NCI-H524 treated with DMSO at 0.1 percent for 48 hours (cell line): ENCODE measurements at regions not wholly inside any gene's neighbourhood (a gene's known extent, or its start where the extent isn't known, plus 50 kb on each side); places are given as distances from the start of the nearest gene placed in this dataset.

Source experiments
- DNase-seq: peaks from one replicate; lab custom pipeline; 2025; lab: John Stamatoyannopoulos, UW

DNA sequence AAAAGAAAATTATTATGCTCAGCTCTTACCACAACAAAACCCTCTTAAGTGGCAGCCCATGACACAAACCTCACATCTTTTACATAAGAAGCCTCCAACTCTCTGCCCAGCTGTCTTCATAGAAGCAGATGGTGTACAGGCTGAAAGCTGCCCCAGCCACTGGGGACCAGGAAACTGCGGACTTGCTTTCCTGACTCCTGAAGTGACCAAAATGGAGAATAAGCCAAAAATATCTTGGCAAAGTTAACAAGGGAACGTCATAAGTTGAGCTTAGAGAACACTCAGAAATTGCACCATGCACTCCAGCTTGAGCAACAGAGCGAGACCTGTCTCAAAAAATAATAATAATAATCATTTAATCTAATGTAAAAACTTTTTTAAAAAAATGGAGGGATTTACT, 160.3 kb upstream of the CDYL start:
- DNase-seq, result peak; percentile 83

DNA sequence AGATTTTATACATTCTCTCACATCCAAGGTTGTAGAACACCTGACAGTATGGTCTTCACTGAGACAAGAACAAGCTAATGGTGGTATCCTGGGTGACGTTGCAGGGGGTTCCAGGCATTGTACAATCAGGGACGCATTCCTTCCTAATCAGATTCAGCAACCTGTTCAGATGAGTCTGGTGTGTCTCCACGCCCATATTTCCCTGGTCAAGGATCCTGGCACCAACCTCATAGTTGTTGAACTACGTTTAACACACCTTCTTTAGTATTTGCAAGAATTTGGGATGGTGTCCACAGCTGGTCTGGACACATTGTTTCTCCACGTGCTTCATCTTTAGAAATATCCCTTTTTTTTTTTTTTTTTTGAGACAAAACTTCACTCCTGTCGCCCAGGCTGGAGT, 161.0 kb upstream of the CDYL start:
- no peak for DNase-seq

DNA sequence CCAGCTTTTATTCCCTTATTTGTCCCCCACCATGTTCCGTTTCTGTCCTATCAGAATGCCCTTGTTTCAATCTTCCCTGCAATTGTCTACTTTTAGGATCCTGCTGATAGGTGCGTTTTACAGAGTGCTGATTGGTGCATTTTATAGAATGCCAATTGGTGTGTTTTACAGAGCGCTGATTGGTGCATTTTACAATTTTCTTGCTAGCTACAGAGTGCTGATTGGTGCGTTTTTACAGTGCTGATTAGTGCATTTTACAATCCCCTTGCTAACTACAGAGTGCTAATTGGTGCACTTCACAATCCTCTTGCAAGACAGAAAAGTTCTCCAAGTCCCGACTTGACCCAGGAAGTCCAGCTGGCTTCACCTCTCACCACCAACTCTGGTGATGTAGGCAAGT, 161.6 kb upstream of the CDYL start:
- no peak for DNase-seq

DNA sequence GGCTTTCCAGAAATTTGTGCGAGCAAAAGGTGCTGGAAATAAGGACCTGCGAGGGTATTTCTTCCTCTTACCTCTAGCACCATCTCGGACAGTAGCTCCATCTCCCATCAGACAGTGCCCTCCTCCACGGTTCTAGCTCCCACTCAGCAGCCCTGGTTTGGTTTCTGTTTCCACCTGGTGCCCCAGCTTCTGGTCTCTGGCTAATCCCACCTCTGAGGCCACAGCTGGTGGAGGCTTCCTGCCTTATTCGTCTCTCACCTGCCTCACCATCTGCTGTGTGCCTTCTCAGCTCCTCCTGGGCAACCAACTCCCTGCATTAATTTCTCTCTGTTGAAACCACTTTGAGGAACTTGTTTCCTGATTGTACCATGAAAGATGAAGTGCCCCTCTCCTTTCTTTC, 162.4 kb upstream of the CDYL start:
- DNase-seq, result peak; percentile 23

DNA sequence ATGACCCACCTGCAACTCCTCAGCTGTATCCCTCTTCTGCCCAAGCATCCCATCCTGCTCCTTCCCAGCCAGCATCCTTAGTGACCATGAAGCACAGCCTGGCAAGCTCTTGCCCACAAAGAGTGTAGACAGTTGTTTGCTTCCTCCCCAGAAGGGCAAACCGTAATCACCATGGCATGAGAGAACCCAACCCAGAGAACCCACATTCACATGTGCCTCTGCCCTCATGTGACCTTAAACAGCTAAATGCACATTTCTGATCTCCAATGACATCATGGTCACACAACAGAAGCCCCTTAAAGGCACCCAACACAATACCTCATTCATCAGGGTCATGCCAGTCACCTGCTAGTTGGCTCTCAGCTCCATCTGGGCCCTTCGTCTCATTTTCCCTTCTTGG, 162.8 kb upstream of the CDYL start:
- no peak for DNase-seq

DNA sequence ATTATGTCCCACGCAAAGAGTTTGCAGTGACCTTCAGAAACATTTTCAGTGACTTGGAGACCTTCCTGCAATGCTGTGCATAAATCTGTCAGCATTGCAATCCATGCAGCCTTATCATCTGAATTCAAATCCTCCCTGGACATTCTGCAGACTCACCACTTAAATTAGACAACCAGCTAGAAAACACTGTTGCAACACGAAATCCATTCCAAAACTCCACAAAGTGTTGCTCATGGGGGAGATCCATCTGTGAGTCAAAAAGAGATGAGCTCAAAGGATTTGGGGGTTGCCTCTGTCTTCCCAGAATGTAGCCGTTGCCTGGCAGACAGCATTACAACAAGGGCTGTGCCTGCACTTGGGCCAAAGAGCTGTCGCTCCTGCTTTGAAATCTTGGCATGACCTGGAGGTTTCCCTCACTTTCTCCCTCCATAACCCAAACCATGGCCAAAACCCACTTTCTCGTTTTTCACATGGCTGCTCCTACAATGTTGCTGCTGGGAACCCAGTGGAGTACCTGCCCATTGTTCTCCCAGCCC, 163.5 kb upstream of the CDYL start:
- DNase-seq, result no peak

DNA sequence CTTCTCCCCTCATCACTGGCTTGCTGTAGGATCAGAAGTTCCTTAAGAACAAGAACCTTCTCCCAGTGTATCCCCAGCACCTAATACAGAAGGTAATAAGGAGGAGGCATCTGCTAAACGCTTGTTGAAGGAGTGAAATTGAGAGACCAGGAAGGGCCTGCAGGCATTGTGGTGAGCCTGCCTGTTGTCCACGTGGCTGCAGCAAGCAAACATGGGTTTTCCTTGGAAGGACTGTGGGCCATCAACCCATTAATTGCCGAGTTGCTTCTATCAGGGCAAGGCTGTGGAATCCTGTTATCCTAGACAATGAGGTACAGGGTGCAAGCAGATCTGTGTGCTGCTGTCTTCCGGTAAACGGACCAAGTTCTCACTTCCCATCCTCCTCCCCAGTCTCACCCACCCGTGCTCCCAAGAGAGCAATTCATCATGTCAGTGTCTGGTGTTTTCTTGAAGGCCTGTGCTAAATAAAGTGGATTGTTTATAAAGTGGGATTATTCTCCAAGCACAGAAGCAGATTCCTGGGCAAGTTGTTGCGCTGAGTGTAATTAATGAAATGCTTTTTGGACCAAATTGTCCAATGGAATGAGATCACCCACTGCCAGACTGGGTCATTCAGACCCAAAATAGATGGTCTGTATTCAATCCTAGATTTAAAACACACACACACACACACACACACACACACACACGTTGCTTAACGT, 164.6 kb upstream of the CDYL start:
- DNase-seq, result no peak

DNA sequence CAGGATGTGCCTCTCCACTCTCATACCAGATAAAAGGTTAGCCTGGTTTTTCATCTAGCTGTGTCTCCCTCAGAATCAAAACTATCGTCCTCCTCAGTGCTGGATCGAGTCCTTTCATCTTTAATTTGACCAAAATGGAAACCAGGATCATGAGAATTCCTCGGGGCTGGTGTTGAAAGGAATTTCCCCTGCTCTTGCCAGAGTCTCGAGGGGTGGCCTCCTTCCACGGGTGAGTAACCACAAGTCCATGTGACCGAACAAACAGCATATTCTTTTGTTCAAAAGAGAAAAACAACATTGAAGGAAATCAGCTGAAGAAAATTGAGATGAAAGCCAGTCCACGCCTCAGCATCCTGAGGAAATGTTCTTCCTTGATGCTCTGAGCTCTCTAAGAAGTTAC, 165.9 kb upstream of the CDYL start:
- DNase-seq, result no peak

DNA sequence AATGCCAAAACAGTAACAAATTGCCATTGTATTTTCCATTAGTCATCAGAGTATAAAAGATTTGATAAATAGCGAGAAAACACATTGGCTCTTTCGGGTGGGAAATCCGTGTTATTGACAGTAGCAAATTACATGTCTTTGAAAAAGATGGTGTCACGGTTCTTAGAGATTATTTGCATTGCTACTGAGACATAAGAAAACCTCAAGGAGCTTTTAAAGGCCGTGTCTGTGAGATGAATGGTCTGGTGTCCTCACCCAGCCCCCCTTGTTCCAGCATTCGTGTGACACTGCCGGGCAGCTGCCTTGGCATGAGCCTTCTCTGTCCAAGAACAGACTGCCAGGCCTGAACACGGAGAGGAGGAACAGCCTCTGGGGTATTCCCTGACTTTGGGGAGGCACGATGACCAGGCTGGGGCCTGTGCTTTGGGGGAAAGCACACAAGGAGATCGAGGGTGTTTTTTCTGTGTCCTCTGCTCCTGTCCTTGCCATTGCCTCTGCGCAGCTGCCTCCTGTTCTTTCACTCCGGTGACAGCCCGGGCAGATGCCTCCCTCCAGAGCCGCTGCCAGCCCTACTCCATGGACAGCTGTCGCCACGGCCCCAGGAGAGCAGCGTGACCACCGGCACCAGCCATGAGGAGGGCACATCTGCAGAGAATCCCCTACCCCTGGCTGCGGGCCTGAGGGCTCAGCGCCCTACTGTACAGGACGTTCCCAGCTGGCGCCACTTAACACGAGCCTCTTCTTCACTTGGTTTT, 167.7 kb upstream of the CDYL start:
- peak; percentile 73 for DNase-seq

DNA sequence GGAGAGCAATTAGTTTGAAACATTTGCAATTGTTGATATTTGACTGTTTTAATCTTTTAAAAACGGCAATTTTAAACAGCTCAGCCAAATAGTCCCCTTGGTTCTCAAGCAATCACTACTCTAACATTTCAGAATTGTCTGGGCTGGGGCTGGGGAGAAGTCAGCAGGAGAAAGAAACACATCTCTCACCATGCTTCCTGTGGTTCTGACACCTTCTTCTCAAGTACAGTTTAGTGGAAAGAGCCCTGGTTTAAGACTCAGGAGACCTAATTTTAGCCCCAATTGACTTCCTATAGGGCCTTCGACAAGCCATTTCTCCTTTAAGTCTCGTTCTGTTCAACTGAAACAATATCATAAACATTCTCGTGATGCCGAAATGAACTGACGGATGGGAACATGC, 168.4 kb upstream of the CDYL start:
- DNase-seq, result no peak

DNA sequence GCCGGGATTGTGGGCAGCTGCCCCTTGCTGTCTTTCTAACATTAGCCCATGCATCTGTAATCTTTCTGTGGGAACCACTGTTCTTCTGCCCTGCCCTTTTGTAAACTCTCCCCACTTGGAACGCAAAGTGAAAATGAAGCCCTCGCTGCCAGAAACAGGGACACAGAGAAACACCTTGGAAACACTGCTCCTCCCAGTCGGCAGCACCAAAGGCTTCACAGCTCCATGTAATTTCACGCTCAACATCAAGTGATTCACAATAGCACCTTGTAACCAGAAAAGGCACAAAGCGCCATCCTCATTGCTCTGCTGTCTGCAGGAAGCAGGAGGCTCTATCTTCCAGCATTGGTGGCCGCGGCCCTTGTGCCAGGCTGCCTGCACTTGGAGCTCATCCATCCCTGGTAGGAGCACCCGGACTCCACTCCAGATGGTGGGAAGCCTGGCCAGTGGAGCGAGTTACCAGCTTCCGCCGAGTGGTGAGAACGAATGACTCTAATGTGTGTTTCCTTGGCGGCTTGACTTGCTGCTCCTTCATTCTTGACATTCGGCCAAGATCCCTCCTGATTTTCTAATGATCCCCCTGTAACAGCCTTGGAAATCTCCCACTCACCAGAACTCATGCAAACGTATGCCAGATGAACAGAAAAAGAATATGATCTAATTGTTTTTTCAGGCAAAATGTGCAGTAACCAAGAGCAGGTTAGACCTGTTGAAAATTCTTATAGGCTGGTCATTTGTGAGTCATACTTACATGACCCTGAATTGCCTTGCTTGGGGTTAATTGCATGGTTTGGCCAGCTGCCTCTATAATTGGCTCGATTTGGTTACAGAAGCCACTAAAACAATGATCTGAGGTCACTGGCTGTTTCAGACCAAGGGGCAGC, 169.1 kb upstream of the CDYL start:
- no peak for DNase-seq

DNA sequence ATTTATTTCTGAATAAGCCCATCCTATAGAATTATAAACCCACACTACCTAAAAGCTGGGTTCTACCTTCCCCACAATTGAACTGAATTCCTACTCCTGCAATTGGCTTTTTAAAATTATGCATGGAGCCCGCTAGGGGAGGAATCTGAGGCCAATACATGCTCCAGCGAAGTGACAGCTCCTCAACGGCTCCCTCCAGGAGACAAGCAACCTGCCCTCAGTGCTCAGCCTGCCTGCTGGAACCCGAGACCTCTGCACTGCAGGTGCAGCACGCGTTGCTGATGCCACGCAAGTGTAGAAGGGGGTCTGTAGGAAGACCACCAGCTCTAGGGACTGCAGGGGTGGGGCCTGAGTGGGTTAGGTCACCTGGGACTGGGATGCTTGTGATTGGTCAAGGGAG, 170.2 kb upstream of the CDYL start:
- DNase-seq, result no peak

DNA sequence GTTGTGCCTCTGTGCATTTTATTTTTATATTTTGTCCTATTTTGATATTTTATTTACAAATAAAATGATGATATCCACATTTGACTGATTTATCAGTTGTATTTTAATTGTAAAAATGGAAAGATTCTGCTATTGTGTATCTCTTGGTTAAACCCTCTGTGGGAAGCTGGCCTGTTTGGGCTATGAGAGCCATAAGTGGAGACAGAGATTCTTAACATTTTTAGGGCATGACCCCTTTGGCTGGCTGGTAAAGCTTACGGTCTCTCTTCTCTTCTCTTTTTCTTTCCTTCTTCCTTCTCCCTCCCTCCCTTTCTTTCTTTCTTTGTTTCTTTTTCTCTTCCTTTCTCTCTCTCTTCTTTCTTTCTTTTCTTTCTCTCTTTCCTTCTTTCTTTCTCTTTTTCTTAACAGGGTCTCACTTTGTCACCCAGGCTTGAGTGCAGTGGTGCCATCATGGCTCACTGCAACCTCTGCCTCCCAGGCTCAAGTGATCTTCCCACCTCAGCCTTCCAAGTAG, 172.3 kb upstream of the CDYL start:
- DNase-seq, result no peak

DNA sequence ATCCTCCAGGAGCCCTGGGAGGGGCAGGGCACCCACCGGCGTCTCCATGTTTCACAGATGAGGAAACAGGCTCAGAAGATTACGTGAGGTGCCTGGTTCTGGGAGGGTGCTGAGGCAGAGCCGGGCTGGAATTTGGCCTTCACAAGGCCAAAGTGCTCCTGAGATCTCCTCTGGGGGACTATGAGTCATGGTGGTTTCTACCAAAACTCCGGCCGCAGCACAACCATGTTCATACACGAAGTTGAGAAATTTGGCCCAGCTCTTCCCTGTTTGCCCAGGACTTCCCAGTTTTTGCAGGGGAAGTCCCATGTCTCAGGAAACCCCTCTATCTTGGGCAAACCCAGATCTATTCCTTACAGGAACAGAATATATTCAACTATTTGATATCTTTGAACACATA, 172.9 kb upstream of the CDYL start:
- DNase-seq, result no peak

DNA sequence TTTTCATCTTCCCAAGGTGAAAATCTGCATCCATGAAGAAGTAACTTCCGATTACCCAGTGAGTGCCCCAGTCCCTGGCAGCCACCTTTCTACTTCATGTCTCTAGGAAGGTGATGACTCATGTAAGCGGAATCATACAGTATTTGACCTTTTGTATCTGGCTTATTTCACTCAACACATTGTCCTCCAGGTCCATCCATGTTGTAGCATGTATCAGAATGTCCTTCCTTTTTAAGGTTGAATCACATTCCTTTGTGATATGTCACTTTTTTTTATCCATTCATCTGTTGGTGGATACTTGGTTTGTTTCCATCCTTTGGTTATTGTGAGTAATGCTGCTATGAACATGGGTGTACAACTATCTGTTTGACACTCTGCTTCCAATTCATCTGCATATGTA, 176.3 kb upstream of the CDYL start:
- DNase-seq, result no peak

DNA sequence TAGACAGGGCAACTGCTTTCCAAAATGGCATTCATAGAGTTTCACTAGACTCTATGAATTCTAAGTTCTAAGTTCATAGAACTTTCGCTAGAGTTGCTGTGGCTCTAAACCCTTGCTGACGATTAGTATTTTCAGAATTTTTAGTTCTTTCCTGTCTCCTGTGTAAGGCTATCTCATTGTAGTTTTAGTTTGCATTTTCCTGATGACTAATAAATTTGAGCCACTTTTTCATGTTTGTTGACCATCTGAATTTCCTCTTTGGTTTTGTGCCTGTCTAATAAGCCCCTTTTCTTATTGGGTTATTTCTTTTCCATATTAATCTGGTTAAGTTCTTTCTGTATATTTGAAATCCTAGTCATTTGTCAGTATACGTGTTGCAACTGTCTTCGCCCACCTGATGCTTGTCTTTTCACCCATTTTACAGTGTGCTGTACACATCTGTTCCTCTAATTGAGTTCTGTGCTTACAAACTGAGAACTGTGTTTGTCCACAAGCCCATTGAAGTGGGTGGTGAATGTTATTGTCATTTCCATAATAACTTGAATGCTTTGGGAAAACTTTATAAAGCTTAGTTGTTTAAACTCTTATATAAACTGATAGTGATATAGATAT, 177.7 kb upstream of the CDYL start:
- no peak for DNase-seq

DNA sequence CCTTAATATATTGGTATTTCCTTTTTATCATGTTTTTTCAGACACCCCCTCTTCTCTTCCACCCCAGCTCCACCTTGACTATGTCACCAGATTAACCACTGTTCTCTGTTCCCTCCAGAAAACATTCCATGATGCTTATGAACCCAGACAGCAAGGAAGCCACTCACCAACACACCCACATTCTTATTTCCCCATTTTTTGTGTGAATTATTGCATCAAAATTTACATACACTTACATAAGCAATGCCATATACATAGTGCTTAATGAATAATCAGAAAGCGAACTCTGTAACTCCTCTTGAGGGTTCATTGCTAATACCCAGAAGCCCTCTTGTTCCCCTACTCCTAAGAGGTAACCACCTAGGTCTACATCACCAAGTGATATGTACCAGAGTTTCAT, 182.3 kb upstream of the CDYL start:
- DNase-seq, result no peak

DNA sequence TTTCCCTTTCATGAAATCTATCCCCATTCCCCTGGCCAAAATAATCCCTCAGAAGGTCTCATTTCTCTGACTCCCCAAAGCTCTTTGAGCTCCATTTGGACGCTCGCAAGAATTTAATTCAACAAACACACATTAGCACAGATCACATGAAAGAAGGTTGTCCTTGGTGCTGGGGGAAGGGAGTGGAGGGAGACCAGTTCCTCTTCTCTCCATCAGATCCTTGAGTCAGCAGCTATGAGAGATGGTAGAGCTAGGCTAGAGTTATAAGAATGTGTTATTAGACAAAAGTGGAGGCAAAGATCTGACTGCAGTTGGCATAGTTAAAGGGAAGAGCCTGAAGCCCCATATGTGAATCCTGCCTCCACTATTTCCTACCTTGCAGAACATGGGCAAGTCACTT, 184.2 kb upstream of the CDYL start:
- no peak for DNase-seq

DNA sequence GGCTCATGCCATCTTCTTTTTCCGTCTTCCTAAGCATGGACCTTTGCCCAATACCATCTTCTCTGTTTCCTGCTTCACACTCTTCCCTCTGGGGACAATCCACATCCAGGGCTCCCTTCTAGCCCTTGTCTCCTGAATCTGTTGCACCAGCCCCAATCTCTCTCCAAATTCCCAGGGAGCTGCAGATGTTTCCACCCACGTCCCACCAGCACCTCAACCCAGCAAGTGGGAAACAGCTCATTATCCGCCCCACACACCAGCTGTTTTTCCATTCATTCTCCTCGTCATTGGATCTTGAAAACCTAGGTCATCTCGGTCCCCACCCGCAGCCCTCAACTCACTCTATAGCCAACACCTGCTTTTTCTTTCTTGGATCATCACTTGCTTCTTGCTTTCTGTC, 185.0 kb upstream of the CDYL start:
- DNase-seq, result no peak

DNA sequence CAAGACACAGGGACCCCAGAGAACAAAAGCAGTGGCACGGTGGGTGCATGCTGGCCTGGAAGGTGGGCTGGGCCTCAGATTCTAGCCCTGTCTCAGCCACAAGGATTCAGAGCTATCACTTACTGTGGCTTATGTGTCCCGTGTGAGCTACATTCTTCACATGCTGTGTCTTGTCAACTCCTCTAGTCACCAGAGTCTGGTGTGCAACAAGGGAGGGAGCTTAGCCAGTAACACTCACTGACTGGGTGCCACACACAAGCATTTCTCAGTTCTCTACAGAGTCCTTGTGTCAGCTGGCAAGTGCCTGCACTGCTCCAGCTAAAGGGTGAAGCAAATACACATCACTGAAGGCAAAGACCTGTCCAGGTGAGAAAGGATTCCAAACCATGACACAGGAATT, 186.9 kb upstream of the CDYL start:
- no peak for DNase-seq

DNA sequence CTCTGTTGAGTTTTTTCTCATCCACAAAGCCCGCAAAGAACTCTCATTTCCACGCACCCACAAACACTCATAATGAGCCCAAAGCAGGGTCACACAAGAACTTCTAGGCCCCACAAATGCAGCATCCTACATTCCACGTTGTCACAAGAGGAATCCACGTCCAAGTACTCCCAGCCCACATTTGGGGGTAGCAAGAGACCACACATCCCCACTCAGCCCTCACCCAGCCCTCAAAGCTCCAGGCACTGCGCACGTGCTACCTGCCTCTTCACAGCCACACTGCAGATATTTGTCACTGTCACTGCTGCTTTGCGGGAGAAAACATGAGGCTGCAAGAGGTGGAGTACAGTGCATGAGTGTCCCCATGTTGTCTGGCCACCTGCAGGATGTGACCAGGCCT, 187.6 kb upstream of the CDYL start:
- DNase-seq, result no peak

DNA sequence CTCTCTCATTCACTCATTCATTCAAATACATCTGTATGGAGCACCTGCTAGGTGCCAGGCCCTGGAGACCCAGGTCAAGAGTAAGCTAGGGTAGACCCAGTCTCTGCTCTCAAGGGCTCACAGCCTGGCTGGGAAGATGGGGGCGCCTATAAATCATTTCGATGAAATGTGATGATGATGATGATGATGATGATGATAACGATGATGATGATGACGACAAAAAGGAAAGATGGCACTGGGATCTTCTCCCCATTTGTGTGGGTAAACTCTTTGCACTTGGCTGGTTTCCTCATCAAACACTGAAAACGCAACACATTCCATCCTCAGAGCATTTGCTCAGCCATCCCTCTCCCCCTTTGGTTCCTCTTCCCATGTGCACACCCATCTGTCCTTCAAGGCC, 188.0 kb upstream of the CDYL start:
- DNase-seq, result no peak
